ENCODE measurements at regions not wholly inside any gene's neighbourhood (a gene's known extent, or its start where the extent isn't known, plus 50 kb on each side); places are given as distances from the start of the nearest gene placed in this dataset.

DNA sequence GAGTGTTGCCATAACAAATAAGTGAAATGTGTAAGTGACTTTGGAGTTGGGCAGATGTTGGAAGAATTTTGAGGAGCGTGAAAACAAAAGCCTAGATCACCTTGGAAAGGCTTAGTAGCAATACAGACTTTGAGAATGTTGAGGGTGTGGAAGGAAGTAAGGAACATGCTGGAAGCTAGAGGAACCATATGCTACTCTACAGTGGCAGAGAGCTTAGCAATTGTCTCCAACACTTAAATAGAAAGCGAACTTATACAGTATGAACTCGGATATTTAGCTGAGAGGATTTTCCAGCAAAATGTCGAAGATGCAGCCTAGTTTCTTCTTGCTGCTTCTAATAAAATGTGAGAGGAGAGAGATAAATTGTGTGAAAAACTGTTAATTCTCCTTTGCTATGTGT lies 271.2 kb downstream of the ADRA2A start:
- Histone ChIP-seq H3K4me3 (no peak overlapping the region), H3K27ac (no peak overlapping the region)
- DNase-seq (ENCODE audit: low spot score): no peak
- TF ChIP-seq, protein P1, sequence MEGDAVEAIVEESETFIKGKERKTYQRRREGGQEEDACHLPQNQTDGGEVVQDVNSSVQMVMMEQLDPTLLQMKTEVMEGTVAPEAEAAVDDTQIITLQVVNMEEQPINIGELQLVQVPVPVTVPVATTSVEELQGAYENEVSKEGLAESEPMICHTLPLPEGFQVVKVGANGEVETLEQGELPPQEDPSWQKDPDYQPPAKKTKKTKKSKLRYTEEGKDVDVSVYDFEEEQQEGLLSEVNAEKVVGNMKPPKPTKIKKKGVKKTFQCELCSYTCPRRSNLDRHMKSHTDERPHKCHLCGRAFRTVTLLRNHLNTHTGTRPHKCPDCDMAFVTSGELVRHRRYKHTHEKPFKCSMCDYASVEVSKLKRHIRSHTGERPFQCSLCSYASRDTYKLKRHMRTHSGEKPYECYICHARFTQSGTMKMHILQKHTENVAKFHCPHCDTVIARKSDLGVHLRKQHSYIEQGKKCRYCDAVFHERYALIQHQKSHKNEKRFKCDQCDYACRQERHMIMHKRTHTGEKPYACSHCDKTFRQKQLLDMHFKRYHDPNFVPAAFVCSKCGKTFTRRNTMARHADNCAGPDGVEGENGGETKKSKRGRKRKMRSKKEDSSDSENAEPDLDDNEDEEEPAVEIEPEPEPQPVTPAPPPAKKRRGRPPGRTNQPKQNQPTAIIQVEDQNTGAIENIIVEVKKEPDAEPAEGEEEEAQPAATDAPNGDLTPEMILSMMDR (IDR thresholded peaks at IDR 0.05): no peak

DNA sequence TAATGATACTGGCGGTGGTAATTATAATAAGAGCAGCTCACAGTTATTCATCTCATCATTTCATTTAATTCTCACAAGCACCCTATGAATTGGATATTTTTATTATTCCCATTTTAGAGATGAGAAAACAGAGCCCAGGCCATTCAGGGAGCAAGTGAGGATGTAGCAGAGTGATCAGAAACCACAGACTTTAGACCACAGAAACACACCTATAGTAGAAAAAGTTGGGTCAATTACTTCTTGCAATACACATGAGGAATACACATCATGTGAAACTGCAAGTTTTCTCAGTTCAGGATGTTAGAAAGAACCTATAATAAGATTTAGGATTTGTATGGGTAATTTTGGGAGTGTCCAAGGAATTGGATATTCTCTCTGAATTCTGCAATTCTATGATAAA lies 278.0 kb downstream of the ADRA2A start:
- DNase-seq (ENCODE audit: low spot score): no peak
- no peak overlapping the region for H3K27ac ChIP-seq
- TF ChIP-seq, protein P1 (IDR thresholded peaks at IDR 0.05): no peak

DNA sequence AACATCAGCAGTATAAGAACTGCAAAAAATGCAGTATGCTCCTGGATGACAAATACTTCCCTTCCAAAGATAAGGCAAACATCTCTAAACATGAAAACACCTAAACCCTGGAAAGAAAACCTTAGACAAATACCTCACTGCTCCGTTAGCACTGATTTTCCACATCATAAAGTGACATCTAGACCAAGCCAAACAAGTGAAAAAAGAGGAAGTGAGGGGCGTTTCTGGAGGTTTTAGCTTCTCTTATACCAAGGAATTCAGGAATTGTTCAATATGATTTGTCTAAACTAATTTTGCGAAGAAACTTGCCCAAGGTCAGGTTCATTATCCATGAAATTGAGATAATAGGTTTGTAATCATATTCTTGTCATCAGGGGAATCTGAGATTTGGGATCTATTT lies 279.7 kb downstream of the ADRA2A start:
- H3K27ac ChIP-seq: no peak overlapping the region
- no peak for DNase-seq (ENCODE audit: low spot score)
- TF ChIP-seq, protein P1 (IDR thresholded peaks at IDR 0.05): no peak
- no peak overlapping the region for H3K4me3 ChIP-seq

More for the DNA sequence above, 278.0 kb downstream of the ADRA2A start:
- no peak overlapping the region for H3K4me3 ChIP-seq

DNA sequence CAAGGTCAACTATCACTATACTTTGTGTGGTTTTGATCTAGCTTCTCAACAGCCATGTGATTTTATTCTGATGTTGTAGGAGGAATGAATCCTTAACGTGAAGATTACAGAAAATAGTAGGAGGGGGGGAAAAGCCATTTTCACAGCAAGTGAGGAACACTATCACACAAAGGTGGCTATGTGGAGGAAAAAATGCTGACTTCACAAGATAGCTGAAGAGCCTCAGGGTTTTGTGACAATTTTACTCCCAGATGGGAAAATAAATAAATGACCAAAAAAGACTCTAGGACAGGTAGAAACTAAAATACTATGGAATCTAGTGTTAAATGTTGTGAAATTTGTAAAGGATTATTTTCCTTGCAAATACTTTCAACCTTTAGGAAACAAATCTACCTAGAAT lies 281.0 kb downstream of the ADRA2A start:
- DNase-seq (ENCODE audit: low spot score): no peak
- TF ChIP-seq, protein P1 (IDR thresholded peaks at IDR 0.05): no peak
- H3K27ac ChIP-seq: no peak overlapping the region
- no peak overlapping the region for H3K4me3 ChIP-seq

DNA sequence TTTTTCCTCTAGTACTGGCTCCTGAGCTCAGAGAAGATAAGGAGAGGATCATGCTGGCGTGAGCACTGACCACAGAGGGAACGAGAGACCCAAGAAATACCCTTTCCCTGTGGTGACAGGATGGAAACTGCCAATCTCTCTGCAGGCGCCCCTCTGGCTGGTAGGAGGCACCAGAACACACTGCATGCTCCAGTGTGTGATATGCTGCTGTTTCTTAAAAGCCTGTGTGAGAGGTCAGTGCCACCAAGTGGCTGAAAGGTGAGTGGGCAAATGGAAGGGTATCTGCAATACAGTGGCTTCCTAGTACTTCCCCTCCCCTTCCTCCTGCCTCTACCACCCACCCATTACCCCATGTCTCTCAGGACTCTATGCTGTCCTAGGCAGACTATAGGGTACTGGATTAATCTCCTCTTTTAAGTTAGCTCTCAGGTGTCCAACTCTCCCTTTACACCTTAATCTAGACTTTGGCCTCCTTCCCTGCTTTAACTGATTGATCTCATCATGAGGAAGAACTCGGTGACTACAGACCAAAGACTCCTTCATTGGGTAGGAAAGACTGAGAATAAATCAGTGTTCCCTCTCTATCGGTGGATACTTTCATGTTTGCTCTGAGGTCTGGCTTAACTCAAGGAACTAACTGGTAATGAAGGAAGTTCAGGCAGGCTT lies 283.6 kb downstream of the ADRA2A start:
- H3K27ac ChIP-seq: no peak overlapping the region
- no peak overlapping the region for H3K4me3 ChIP-seq
- no peak for DNase-seq (ENCODE audit: low spot score)
- TF ChIP-seq, protein P1 (IDR thresholded peaks at IDR 0.05): no peak

DNA sequence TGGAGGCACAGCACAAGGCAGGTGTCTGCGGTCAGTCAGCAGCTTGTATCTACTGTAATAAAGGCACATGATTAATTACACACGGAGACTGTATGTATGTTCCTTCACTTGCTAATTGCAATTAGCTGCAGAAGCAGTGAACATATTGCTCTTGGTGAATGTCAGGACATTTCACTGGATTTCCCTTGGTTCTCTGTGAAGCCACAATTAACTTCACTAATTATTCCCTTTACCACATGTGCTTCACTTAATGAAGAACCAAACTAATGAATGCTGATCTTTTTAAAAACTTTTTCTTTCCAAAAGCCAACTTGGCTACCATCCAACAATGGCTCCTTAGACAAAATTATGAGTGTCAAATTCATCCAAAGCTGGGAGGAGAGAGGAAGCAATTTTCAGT lies 290.7 kb downstream of the ADRA2A start:
- DNase-seq (ENCODE audit: low spot score): no peak
- Histone ChIP-seq H3K4me3 (no peak overlapping the region), H3K27ac (no peak overlapping the region)
- TF ChIP-seq, protein P1 (IDR thresholded peaks at IDR 0.05): no peak

DNA sequence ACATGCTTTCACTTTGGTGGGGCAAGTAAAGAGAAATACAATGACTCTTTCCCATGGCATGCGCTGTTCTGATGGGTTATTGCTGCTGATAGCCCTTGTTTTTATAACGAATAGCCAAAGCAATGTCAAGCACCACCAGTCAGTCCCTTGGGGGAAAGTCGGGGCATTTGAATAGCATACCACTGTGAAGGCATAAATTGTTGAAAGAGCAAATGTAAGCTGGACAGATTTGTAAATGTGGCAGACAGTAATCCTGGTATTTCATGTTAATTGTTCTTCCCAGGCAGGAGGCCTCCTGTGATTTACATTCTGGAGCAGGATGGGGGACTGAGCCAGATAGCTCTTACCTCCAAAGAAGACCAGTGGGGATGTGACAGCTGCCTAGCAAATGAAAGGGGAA lies 293.3 kb downstream of the ADRA2A start:
- Histone ChIP-seq H3K27ac (no peak overlapping the region), H3K4me3 (no peak overlapping the region)
- TF ChIP-seq, protein P1 (IDR thresholded peaks at IDR 0.05): no peak
- no peak for DNase-seq (ENCODE audit: low spot score)
